ENCODE measurements at regions not wholly inside any gene's neighbourhood (a gene's known extent, or its start where the extent isn't known, plus 50 kb on each side); places are given as distances from the start of the nearest gene placed in this dataset.

DNA sequence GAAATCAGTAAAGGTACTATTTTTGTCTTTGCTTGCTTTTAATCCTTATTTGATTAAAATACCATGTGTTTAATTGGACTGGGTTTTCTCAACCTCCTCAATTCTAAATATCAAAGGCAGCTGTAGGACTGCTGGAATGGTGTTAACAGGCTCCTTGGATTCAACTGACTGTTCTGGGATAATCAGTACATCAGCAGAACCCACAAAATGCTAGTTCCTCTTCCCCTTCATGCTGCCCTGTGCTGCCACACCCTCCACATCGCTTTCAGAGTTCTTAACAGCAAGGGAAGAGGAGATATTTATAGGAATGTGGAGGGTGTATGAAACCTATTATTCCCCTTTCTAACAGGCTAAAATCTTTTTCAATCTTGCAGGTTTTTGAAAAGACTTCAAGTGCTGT lies 82.4 kb downstream of the KCTD12 start:
- no peak for TF ChIP-seq CTCF (IDR thresholded peaks at IDR 0.05; ENCODE audit: low read length)
- TF ChIP-seq EZH2phosphoT487 (IDR thresholded peaks at IDR 0.05; ENCODE audit: low read length), result no peak

Data from MM.1S (cell line).